ENCODE measurements at regions not wholly inside any gene's neighbourhood (a gene's known extent, or its start where the extent isn't known, plus 50 kb on each side); places are given as distances from the start of the nearest gene placed in this dataset.

DNA sequence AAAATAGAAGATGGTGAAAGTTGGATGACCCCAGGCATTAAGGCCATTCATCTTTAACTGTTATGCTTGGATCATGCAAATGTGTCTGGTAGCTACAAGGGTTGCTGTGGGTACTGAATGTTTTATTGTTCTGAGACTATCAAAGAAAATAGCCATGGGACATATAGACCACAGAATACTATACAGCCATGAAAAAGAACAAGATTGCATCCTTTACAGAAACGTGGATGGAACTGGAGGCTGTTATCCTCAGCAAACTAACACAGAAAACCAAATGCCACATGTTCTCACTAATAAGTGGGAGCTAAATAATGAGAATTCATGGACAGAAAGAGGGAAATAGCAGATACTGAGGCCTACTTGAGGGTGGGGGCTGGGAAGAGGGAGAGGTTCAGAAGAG, 249.0 kb downstream of the LTN1 start:
- H3K4me3 ChIP-seq = no peak overlapping the region
- no peaks in the 10 kb centered on the region for H3K9me3 ChIP-seq
- H3K27me3 ChIP-seq = no peaks in the 10 kb centered on the region
- no peak overlapping the region for H3K27ac ChIP-seq
- H3K36me3 ChIP-seq = no peaks in the 10 kb centered on the region
- TF ChIP-seq, protein P1, sequence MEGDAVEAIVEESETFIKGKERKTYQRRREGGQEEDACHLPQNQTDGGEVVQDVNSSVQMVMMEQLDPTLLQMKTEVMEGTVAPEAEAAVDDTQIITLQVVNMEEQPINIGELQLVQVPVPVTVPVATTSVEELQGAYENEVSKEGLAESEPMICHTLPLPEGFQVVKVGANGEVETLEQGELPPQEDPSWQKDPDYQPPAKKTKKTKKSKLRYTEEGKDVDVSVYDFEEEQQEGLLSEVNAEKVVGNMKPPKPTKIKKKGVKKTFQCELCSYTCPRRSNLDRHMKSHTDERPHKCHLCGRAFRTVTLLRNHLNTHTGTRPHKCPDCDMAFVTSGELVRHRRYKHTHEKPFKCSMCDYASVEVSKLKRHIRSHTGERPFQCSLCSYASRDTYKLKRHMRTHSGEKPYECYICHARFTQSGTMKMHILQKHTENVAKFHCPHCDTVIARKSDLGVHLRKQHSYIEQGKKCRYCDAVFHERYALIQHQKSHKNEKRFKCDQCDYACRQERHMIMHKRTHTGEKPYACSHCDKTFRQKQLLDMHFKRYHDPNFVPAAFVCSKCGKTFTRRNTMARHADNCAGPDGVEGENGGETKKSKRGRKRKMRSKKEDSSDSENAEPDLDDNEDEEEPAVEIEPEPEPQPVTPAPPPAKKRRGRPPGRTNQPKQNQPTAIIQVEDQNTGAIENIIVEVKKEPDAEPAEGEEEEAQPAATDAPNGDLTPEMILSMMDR (IDR thresholded peaks at IDR 0.05) = no peak
- no peak for DNase-seq (ENCODE audit: low spot score)
- peaks cover 0 to 24% of the 10 kb centered on the region in 2 donors for H3K4me1 ChIP-seq

DNA sequence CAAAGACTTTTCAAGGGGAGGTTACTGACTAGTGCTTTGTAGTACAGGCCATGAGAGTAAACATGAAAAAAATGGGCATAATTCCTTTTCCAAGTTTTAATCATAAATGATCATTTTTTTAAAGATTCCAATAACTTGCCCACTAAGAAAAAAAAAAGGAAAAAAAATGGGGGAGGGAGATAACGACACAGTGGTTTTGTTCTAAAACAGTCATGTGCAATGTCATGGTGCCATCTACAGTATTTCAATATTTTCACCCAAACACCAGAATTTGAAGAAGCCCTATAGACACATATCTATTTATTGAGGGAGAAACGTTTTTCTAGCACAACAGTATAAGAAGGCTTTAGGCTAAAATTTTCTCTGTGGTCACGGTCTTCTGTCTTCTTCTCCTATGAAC, 250.2 kb downstream of the LTN1 start:
- H3K9me3 ChIP-seq = no peaks in the 10 kb centered on the region
- no peak overlapping the region for H3K4me3 ChIP-seq
- H3K4me1 ChIP-seq = peaks cover 0 to 36% of the 10 kb centered on the region in 2 donors
- no peak overlapping the region for H3K27ac ChIP-seq
- DNase-seq (ENCODE audit: low spot score) = no peak
- no peaks in the 10 kb centered on the region for H3K36me3 ChIP-seq
- TF ChIP-seq, protein P1 (IDR thresholded peaks at IDR 0.05) = peak in 1 of 2 donors; percentile 48
- H3K27me3 ChIP-seq = no peaks in the 10 kb centered on the region

DNA sequence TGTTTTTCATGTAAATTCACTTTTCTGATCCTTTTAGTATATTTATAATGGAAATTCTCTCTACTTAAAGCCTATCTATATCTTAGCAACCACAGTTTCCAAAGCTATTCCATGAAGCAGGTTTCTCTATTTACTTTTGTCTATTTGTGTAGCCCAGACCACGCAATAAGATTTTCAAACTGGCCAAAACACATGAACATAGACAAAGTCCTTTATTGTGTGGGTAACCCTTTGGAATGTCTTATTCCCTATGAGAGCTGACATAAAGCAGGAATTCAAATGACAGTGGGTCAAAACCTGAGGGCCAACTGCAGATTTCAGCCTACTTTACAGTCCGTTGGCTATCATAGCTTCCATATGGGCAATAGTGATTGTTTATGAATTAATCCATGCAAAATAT, 252.6 kb downstream of the LTN1 start:
- Histone ChIP-seq H3K27ac (no peak overlapping the region), H3K27me3 (no peaks in the 10 kb centered on the region), H3K36me3 (no peaks in the 10 kb centered on the region), H3K9me3 (peaks cover 0 to 6% of the 10 kb centered on the region in 2 donors), H3K4me3 (no peak overlapping the region), H3K4me1 (peaks cover 0 to 30% of the 10 kb centered on the region in 2 donors)
- TF ChIP-seq, protein P1 (IDR thresholded peaks at IDR 0.05) = no peak
- DNase-seq (ENCODE audit: low spot score) = no peak

DNA sequence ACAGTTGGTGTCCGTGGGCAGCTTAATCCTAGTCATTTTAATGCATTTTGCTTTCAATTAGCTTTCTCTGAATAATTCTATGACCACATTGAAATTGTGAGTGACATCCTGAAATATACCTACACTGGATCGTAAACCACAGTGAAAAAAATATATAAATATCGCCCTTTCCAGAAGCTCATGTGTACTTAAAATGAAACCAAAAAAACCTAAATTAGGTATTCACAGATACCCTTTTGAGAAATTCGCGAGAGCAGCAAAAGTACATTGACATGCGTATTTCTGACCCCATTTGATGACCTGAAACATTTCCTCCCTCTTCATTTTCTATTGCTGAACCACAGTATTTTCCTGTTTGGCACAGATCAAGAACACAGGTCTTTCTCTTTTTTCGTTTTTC, 253.8 kb downstream of the LTN1 start:
- TF ChIP-seq, protein P1 (IDR thresholded peaks at IDR 0.05) = no peak
- Histone ChIP-seq H3K4me3 (no peak overlapping the region), H3K27ac (peak overlapping the region in 1 of 2 donors; percentile 72), H3K36me3 (no peaks in the 10 kb centered on the region), H3K9me3 (peaks cover 0 to 6% of the 10 kb centered on the region in 2 donors), H3K27me3 (no peaks in the 10 kb centered on the region), H3K4me1 (peaks cover 0 to 26% of the 10 kb centered on the region in 2 donors)
- no peak for DNase-seq (ENCODE audit: low spot score)

DNA sequence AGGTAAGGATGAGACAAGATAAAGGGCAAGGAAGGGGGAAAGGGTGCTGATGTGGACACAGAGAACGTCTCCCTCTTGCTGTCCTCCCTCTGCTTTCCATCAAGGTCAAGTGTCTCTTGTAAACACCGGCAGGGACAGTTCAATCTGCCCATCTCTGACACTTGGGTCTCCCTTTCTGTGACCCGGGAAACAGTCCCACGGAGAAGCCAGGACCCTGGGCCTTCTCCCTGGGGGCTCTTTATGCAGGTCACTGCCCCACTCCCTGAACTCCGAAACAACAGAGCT, 254.3 kb downstream of the LTN1 start:
- peak overlapping the region; percentile 66 to 72 for H3K27ac ChIP-seq
- peaks cover 0 to 6% of the 10 kb centered on the region in 2 donors for H3K9me3 ChIP-seq
- no peak for DNase-seq (ENCODE audit: low spot score)
- no peaks in the 10 kb centered on the region for H3K27me3 ChIP-seq
- peaks cover 0 to 26% of the 10 kb centered on the region in 2 donors for H3K4me1 ChIP-seq
- no peak overlapping the region for H3K4me3 ChIP-seq
- H3K36me3 ChIP-seq = no peaks in the 10 kb centered on the region
- TF ChIP-seq, protein P1 (IDR thresholded peaks at IDR 0.05) = no peak

DNA sequence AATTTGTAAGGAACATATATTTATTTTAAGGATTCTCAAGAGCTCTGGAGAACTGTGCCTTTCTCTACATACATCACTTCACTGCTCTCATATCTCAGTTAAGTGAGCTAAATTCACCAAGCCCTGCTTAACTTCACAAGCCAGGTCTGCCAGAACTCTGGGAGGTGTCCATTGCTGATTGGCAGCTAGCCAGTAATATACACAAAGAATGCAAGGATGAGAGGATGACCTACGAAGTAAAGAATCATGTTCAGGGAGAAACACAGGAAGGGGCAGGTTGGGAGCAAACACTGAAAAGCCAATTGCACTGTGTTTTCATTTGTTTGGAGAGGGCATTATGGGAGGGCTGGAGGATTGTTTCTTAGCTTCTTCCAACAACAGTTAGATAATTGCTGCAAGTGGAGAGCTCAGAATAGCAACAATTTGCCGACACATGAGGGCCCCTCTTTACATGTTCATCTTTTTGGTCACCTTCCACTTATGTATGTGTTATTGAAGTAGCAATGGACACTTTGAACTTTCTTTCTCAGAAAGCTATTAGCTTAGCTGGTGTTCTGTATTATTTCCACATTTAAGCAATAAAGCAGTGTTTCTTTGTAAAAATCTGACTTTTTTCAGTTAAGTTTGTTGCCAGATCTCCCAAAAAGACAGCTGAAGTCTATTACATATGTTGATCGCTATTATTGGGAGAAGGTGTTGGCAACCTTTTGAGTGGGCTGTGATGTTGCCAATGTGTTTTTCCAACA, 254.8 kb downstream of the LTN1 start:
- peaks cover 0 to 6% of the 10 kb centered on the region in 2 donors for H3K9me3 ChIP-seq
- no peaks in the 10 kb centered on the region for H3K27me3 ChIP-seq
- TF ChIP-seq, protein P1 (IDR thresholded peaks at IDR 0.05) = no peak
- no peaks in the 10 kb centered on the region for H3K36me3 ChIP-seq
- DNase-seq (ENCODE audit: low spot score) = no peak
- H3K4me3 ChIP-seq = no peak overlapping the region
- H3K4me1 ChIP-seq = peaks cover 0 to 26% of the 10 kb centered on the region in 2 donors
- H3K27ac ChIP-seq = peak overlapping the region; percentile 66 to 72
